WTC11 (cell line): ENCODE measurements at regions not wholly inside any gene's neighbourhood (a gene's known extent, or its start where the extent isn't known, plus 50 kb on each side); places are given as distances from the start of the nearest gene placed in this dataset.

ENCODE experiments used
- ATAC-seq: fragments of 200-7000 bp; cut with Tn5 transposase; 2 replicates; pipeline ENCODE4 v1.10.0; 2021; ENCODE audit warnings: mild to moderate bottlenecking, moderate library complexity
- CTCF ChIA-PET: fragments of 300-600 bp; sonication (Branson Sonifier 250); formaldehyde crosslinking; loops from one replicate; lab custom pipeline; 2021; ENCODE audit warnings: antibody characterized with exemption; lab: Charles Lee
- POLR2A ChIA-PET: fragments of 350-600 bp; sonication (Branson Sonifier 250); formaldehyde crosslinking; loops from one replicate; lab custom pipeline; 2021; ENCODE audit warnings: antibody characterized with exemption; lab: Charles Lee
- DNase-seq: peaks from one replicate; pipeline ENCODE4 v3.0.0; 2021; ENCODE audit warnings: low spot score
- H3K27ac Mint-ChIP-seq: 2 replicates; pipeline ENCODE4 v1.8.0; 2021; ENCODE audit warnings: mixed read lengths
- H3K27me3 Mint-ChIP-seq: 2 replicates; pipeline ENCODE4 v1.8.0; 2021; ENCODE audit warnings: low read depth, mild to moderate bottlenecking, moderate library complexity, mixed read lengths
- H3K36me3 Mint-ChIP-seq: 2 replicates; pipeline ENCODE4 v1.8.0; 2021; ENCODE audit warnings: mixed read lengths
- H3K4me1 Mint-ChIP-seq: 2 replicates; pipeline ENCODE4 v1.8.0; 2022; ENCODE audit warnings: mixed read lengths
- H3K4me3 Mint-ChIP-seq: 2 replicates; pipeline ENCODE4 v1.8.0; 2021; ENCODE audit warnings: mild to moderate bottlenecking, moderate library complexity, mixed read lengths
- H3K9me3 Mint-ChIP-seq: 2 replicates; pipeline ENCODE4 v1.8.0; 2021; ENCODE audit warnings: mixed read lengths
- E2F5 ChIP-seq: sonication (generic); formaldehyde crosslinking; IDR thresholded peaks from 2 replicates; pipeline ENCODE4 v1.8.1; 2022; ENCODE audit warnings: mild to moderate bottlenecking, moderate library complexity, missing genetic modification reagents
- FOXJ3 ChIP-seq: sonication (generic); formaldehyde crosslinking; IDR thresholded peaks from 2 replicates; pipeline ENCODE4 v1.9.0; 2021; ENCODE audit warnings: missing genetic modification reagents, mild to moderate bottlenecking, borderline replicate concordance
- GRHL2 ChIP-seq: fragments of 250-450 bp; sonication (Bioruptor Pico); IDR thresholded peaks from 2 replicates; pipeline ENCODE4 v1.8.0; 2022; ENCODE audit warnings: mild to moderate bottlenecking, moderate library complexity; ENCODE audit not compliant: insufficient replicate concordance, severe bottlenecking
- JAZF1 ChIP-seq: fragments of 250-450 bp; sonication (Bioruptor Pico); IDR thresholded peaks from 2 replicates; pipeline ENCODE4 v1.9.0; 2021; ENCODE audit warnings: moderate library complexity, mild to moderate bottlenecking, inconsistent platforms
- KAT7 ChIP-seq: sonication (generic); formaldehyde crosslinking; IDR thresholded peaks from 2 replicates; pipeline ENCODE4 v1.8.1; 2023; ENCODE audit warnings: missing genetic modification reagents, mild to moderate bottlenecking, borderline replicate concordance
- NFE2L1 ChIP-seq: sonication (generic); formaldehyde crosslinking; IDR thresholded peaks from 2 replicates; pipeline ENCODE4 v1.8.1; 2023; ENCODE audit warnings: missing genetic modification reagents
- PRRX2 ChIP-seq: fragments of 250-450 bp; sonication (Bioruptor Pico); IDR thresholded peaks from 2 replicates; pipeline ENCODE4 v1.8.0; 2021; ENCODE audit warnings: mild to moderate bottlenecking
- TCF7 ChIP-seq: sonication (generic); formaldehyde crosslinking; IDR thresholded peaks from 2 replicates; pipeline ENCODE4 v1.8.0; 2022; ENCODE audit warnings: mild to moderate bottlenecking, low read depth, missing genetic modification reagents, moderate library complexity
- ZBTB43 ChIP-seq: sonication (generic); formaldehyde crosslinking; IDR thresholded peaks from 2 replicates; pipeline ENCODE4 v1.8.1; 2023; ENCODE audit warnings: mild to moderate bottlenecking, missing genetic modification reagents
- ZMAT4 ChIP-seq: fragments of 250-450 bp; sonication (Bioruptor Pico); IDR thresholded peaks from 2 replicates; pipeline ENCODE4 v1.9.0; 2021; ENCODE audit warnings: mild to moderate bottlenecking
- ZNF121 ChIP-seq: sonication (generic); formaldehyde crosslinking; IDR thresholded peaks from 2 replicates; pipeline ENCODE4 v1.8.0; 2023; ENCODE audit warnings: missing genetic modification reagents
- ZNF138 ChIP-seq: sonication (generic); formaldehyde crosslinking; conservative IDR thresholded peaks from 2 replicates; pipeline ENCODE4 v1.8.1; 2022; ENCODE audit warnings: mild to moderate bottlenecking, moderate library complexity, missing genetic modification reagents
- ZNF219 ChIP-seq: sonication (generic); formaldehyde crosslinking; IDR thresholded peaks from 2 replicates; pipeline ENCODE4 v1.8.0; 2023; ENCODE audit warnings: missing genetic modification reagents, mild to moderate bottlenecking, borderline replicate concordance
- ZNF263 ChIP-seq: sonication (generic); formaldehyde crosslinking; IDR thresholded peaks from 2 replicates; pipeline ENCODE4 v1.8.1; 2022; ENCODE audit warnings: low read depth, mild to moderate bottlenecking, moderate library complexity, missing genetic modification reagents
- ZNF317 ChIP-seq: sonication (generic); formaldehyde crosslinking; IDR thresholded peaks from 2 replicates; pipeline ENCODE4 v1.8.1; 2023; ENCODE audit warnings: low read depth, mild to moderate bottlenecking, moderate library complexity, missing genetic modification reagents, borderline replicate concordance
- TF ChIP-seq, protein P1 (sequence below): sonication (generic); formaldehyde crosslinking; IDR thresholded peaks from 2 replicates; pipeline ENCODE4 v1.8.0; 2023; ENCODE audit warnings: missing genetic modification reagents
- TF ChIP-seq, protein P2 (sequence below): sonication (generic); formaldehyde crosslinking; IDR thresholded peaks from 2 replicates; pipeline ENCODE4 v1.8.1; 2022; ENCODE audit warnings: low read depth, mild to moderate bottlenecking, moderate library complexity, missing genetic modification reagents, borderline replicate concordance
- TF ChIP-seq, protein P3 (sequence below): sonication (generic); formaldehyde crosslinking; IDR thresholded peaks from 2 replicates; pipeline ENCODE4 v1.8.0; 2022; ENCODE audit warnings: mild to moderate bottlenecking, missing genetic modification reagents

- Mint-ChIP-seq H3K36me3 (peaks cover 26% of the 10 kb centered on the region), H3K4me3 (no peak overlapping the region), H3K9me3 (peaks cover 44% of the 10 kb centered on the region), H3K4me1 (peaks cover 21% of the 10 kb centered on the region), H3K27me3 (no peaks in the 10 kb centered on the region; the same call in none of the 2 replicates), H3K27ac (no peak overlapping the region)
- TF ChIP-seq ZNF121 (CRISPR knock-in tag): no peak
- TF ChIP-seq, protein P1, sequence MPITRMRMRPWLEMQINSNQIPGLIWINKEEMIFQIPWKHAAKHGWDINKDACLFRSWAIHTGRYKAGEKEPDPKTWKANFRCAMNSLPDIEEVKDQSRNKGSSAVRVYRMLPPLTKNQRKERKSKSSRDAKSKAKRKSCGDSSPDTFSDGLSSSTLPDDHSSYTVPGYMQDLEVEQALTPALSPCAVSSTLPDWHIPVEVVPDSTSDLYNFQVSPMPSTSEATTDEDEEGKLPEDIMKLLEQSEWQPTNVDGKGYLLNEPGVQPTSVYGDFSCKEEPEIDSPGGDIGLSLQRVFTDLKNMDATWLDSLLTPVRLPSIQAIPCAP (CRISPR knock-in tag): no peak
- no peak for TF ChIP-seq FOXJ3 (CRISPR knock-in tag)
- no peak for TF ChIP-seq TCF7
- TF ChIP-seq, protein P2, sequence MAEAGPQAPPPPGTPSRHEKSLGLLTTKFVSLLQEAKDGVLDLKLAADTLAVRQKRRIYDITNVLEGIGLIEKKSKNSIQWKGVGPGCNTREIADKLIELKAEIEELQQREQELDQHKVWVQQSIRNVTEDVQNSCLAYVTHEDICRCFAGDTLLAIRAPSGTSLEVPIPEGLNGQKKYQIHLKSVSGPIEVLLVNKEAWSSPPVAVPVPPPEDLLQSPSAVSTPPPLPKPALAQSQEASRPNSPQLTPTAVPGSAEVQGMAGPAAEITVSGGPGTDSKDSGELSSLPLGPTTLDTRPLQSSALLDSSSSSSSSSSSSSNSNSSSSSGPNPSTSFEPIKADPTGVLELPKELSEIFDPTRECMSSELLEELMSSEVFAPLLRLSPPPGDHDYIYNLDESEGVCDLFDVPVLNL: no peak
- TF ChIP-seq JAZF1 (CRISPR knock-in tag): no peak
- no peak for TF ChIP-seq PRRX2 (CRISPR knock-in tag)
- no peak for TF ChIP-seq NFE2L1 (CRISPR knock-in tag)
- TF ChIP-seq ZBTB43 (CRISPR knock-in tag): no peak
- no peak for TF ChIP-seq ZNF317 (CRISPR knock-in tag)
- TF ChIP-seq E2F5 (CRISPR knock-in tag): no peak
- POLR2A ChIA-PET: no interaction called here
- no peak for ATAC-seq
- no peak for DNase-seq
- CTCF ChIA-PET: no interaction called here
Observed at GRCh38 chr21:35424122-35424521, 375.0 kb upstream of the RUNX1 start.

DNA sequence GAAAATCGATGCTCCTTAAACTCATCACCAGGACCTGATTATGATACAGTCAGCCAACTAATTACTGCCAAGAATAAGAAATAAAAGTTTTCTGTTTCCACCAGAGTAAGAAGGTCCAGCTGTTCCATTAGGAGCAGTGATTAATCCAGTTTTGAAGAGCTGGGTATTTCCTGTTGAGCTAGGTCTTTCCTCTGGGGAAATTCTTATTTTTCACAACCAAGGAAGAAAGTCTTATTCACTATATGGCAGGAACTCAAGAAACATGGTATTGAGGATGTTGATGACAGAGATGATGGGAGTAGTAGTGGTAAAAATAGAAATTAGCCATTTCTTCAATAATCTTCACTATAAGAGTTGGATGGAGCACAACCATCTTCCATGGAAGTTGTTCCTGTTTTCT, 374.6 kb upstream of the RUNX1 start:
- ATAC-seq (no peak), DNase-seq (no peak)
- ChIA-PET POLR2A (interaction anchor here (0.5 kb wide), 1 partner anchor 447 kb away, joined by 3 read pairs; no protein-coding TSS in a partner anchor), CTCF (no interaction called here)
- Mint-ChIP-seq H3K9me3 (peaks cover 46% of the 10 kb centered on the region), H3K4me1 (peaks cover 18% of the 10 kb centered on the region), H3K36me3 (peaks cover 26% of the 10 kb centered on the region), H3K4me3 (no peak overlapping the region), H3K27me3 (no peaks in the 10 kb centered on the region; the same call in none of the 2 replicates), H3K27ac (no peak overlapping the region)
- TF ChIP-seq ZNF138 (CRISPR knock-in tag) (no peak), ZMAT4 (CRISPR knock-in tag) (no peak), GRHL2 (CRISPR knock-in tag) (no peak), ZNF219 (CRISPR knock-in tag) (no peak), ZNF263 (CRISPR knock-in tag) (no peak)
- TF ChIP-seq, protein P3, sequence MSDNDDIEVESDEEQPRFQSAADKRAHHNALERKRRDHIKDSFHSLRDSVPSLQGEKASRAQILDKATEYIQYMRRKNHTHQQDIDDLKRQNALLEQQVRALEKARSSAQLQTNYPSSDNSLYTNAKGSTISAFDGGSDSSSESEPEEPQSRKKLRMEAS (CRISPR knock-in tag): no peak

- no peak overlapping the region for H3K4me3 Mint-ChIP-seq
- POLR2A ChIA-PET: no interaction called here
- DNase-seq (no peak), ATAC-seq (no peak)
- peaks cover 9% of the 10 kb centered on the region for H3K4me1 Mint-ChIP-seq
- H3K27me3 Mint-ChIP-seq: no peaks in the 10 kb centered on the region; the same call in 1 of the 2 replicates
- H3K36me3 Mint-ChIP-seq: peaks cover 26% of the 10 kb centered on the region
- no peak overlapping the region for H3K27ac Mint-ChIP-seq
- TF ChIP-seq KAT7 (CRISPR knock-in tag): no peak
- TF ChIP-seq, all 79 proteins: peak for 0
- peaks cover 54% of the 10 kb centered on the region for H3K9me3 Mint-ChIP-seq
- CTCF ChIA-PET: no interaction called here
Observed at GRCh38 chr21:35422011-35422410, 372.9 kb upstream of the RUNX1 start.
